Right renal pelvis (tissue), 4 donors: ENCODE measurements at regions not wholly inside any gene's neighbourhood (a gene's known extent, or its start where the extent isn't known, plus 50 kb on each side); places are given as distances from the start of the nearest gene placed in this dataset.
"Not testable (repeated sequence)": the region's sequence is repeated elsewhere in the genome, so short reads cannot be mapped to it uniquely, and the experiment has no call there.

ENCODE experiments used
- DNase-seq, 4 donors: peaks; one replicate each; pipeline ENCODE4 v3.0.0-alpha.2; 2013; ENCODE audit warnings: low read depth in 4 of 4, low spot score in 3 of 4, missing footprints in 1 of 4

DNA sequence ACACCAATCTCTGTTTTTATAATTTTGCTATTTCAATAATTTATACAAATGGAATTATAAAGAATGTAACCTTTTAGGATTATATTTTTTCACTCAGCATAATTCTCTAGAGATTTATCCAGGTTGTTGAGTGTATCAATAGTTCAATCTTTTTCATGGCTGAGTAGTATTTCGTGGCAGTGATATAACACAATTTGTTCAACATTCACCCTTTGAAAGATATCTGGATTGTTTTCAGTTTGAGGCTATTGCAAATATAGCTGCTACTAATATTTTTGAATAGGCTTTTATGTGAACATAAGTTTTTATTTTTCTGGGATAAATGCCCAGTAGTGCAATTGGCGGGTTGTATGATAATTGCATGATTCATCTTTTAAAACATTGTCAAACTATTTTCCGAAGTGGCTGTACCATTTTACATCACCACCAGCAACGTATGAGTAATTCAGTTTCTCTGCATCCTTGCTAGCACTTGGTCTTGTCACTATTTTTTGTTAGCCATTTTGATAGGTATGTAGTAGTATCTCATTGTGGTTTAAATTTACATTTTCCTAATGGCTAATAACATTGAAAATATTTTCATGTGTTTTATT, 55.6 kb upstream of the ABCD3 start:
- DNase-seq: no peak

DNA sequence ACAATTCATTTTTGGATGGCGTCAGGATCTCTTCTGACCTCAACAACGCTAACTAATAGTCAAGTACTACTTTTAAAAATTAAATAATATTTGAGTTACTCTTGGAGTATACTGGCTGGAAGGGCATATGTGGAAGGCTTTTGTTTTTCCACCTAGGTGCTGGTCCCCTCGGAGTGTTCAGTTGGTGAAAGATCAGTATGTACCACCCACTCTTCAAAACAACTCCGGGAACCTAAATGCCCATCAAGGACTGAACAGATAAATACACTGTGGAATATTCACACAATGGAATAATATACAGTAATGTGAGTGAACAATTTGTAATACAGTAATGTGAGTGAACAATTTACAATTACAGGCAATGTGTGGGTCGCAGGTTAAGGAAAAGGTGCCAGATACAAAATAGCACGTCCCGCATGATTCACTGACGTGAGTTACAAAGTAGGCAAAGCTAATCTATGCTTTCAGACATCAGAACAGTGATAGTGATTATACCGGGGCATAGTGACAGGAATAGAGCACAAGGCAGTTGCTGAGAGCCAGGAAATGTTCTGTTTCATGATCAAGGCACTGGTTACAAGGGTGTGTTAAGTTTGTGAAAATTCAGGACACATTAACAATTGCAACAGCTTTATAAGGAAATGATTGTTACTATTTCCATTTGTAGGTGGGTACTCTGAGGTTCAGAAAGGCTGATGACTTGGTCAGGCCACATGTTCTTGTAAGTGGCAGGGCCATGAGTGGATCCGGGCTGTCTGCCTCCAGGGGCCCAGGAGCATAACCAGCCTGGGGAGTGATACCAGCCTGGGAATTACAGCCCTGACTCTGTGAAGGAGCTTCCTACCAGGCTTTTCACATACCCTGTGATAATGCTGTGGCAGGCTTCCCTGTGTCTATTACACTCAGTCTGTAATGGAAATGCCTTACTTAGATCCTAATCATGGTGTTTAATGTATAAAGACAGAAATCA, 59.3 kb upstream of the ABCD3 start:
- DNase-seq: no peak

DNA sequence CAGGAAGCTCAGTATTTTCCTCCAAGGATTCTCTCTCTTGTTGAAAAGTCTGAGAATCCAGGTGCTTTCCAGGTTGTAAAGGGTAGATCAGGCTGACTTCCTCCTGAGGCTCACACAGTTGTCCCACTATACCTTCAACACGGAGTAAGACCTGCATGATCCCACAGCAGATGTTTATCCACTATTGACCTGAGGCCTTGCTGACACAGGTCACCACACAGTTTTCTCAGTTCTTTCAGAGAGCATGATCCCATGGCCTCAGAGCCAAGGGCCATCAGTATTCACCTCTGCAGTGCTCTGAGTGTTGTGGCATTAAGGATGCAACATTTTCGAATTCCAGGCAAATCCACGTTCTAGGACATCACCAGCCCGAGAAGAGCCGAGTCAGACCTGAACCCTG, 60.5 kb upstream of the ABCD3 start:
- DNase-seq: no peak

DNA sequence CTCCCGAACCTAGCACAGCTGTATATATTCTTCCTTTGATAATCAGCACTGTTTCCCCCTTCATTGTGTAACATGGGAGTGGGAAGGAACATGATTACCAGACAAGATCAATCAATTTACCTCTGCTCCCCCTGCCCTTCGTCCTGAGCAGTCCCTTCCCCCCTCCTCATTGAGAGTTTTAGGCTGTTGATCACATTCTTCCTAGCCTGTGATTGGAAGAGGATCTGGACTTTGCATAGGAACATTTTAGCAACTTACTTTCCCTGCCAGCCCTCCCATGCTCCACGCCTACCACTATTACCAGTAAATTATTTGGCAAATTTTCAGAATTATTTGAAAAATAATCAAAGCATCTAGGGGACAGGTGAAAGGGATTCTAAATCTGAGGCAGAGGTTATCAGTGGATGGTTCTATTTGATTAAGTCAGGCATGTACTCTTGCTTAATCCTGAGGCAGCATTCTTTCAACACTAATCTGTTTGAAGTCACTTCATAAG, 62.7 kb upstream of the ABCD3 start:
- no peak for DNase-seq

DNA sequence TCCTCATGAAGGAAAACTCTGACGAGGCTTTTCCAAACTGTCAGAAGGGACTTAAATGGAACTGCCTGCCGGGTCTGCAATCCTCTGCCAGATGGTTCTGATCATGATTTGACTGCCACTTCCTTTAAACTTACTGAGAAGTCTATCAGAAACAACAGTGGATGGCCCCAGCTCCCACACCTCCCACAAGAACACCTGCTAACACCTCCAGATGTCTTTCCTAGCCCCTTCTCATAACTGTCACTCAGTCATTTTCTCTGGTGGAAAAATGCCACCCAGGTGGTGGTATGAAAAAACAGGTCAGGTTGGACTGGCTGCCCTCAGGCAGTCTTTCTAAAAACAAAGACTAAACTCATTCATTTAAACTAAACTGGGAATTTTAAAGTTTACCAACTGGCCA, 66.7 kb upstream of the ABCD3 start:
- no peak for DNase-seq

DNA sequence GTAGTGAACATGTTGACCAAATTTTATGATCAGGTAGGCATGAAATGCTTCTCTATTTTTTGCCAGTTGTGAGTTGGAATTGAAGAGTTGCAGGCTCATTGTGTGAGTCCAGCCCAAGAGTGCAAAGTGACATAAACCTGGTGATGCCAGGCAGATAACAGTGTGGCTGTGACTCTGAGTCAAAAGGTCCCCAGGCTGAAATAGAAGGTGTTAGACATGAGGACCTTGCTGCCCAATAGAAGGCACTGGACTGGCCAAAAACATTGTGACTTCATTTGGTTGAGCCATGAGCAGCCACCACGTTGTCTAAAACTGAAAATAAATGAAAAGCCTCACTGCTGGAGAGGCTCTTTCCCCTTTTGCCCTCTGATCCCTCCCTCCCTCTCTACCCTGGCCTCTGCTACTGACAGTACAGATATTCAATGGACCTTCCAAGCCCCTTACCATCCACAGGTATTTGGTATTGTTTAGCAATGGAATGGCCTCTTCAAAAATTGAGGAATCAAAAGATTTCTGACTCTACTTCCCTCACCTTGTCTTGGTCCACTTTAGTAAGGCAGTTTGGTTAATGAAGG, 67.8 kb upstream of the ABCD3 start:
- DNase-seq: no peak

DNA sequence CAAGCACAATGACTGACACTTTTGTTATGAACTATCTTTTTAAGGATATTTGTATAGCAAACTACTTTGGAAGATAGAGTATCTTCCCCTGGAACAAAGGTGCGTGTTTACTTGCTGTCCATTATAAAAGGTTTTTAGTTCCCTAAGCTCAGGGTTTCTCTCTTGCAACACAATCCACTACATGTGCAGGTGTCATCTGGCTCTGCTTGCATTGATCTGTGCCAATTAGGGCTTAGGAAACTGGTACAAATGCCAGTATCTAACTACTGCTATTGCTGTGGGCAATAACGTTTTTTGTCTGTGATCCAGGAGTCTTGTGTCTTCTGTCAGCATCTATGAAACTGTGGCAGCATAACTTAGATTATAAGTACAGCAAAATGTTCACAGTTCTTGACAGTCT, 68.3 kb upstream of the ABCD3 start:
- DNase-seq: no peak

DNA sequence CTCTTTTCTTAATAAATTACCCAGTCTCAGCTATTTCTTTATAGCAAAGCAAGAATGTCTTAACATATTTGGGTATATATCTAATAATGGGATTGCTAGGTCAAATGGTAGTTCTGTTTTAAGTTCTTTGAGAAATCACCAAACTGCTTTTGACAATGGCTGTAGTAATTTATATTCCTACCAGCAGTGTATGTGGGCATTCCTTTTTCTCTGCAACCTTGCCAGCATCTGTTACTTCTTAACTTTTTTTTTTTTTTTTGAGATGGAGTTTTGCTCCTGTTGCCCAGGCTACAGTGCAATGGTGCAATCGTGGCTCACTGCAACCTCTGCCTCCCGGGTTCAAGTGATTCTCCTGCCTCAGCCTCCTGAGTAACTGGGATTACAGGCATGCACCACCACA, 69.8 kb upstream of the ABCD3 start:
- DNase-seq: not testable (repeated sequence)

DNA sequence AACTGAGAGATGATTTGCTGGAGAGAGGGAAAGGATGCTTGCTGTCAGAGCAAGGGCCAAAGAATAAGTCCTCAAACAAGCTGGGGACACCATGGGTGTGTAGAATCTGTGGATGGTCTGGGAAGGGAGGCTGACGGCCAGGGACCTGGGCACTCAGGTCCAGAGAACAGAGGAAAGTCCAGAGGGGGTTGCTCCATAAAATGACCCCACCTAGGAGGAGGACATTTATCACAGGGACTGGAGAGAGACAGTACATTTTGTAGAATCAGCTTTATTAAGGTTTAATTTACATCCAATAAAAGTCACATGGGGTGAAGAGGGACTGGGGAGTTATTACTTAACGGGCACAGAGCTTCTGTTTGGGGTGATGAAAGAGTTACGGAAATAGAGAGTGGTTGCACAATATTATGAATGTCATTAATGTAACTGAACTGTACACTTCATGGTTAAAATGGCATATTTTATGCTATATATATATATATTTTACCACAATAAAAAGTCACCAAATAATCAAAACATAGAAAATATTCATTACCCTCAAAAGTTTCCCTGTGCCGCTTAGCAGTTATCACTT, 73.0 kb upstream of the ABCD3 start:
- DNase-seq: no peak

DNA sequence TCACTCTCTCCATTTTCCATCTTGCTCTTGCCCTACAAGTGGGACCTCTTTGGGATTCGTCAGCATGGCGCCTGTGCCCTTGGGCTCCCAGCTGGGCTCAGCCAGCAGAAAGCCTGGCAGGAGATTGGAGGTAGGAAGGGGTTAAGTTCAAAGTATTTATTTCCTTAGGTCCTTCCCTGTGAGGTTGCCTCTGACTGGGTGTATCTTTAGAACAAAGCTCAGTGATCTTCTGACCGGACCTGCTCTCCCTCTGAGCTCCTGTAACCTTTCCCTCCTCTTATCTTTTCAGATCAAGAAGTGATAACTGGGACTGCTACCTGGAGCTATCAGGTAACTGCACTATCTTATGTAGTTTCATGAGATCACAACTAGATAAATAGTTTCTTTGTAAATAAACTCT, 75.8 kb upstream of the ABCD3 start:
- no peak for DNase-seq

DNA sequence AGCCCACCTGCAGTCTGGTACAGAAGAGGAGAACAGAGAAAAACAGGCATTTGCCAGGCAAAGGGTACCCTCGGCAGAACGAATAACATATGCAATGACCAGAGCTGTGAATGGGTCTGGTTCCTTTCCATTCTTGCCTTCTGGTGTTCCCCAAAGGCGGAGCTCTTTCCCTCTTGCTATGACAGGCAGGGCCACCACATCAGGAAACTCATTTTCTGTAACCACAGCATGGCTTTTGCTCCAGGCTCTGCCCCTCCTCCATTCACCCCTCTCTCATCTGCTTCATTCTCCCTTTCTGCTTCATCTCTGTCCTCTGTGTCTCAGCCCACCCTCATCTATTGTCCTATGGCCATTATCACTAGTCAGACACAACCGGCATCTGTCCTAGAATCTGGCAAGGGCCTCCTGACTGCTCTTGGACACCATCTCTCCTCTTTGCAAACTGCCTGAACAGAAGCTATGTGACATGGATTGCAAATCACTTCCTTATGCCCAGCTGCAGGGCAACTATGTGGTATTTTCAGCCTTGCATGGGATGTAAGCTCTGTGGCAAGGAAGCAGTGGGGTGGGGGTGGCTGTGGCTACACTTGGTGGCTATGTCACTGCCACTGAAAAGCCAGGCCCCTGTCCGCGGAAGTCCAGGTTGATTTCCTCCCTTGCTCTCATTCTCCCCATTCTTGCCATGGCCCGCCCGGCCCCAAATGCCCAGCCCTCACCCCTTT, 78.8 kb upstream of the ABCD3 start:
- no peak for DNase-seq

DNA sequence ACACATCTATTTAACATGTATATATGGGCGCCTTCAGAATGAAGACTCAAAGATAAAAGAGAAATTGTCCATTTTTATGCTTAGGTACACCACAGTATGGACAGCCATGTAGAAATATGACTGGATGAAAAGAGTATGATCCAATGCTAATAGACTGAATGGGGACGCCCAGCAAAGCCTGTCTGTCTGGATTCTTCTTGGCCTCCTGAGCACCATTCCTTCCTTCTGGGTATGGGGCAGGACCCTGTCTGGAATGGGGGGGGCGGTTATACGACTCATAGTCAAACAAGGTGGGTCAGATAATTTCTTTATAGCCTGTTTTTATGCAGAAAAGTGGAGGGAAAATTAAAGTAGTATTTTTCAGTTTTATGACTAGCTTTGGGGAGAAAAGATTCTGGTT, 81.2 kb upstream of the ABCD3 start:
- DNase-seq: no peak

DNA sequence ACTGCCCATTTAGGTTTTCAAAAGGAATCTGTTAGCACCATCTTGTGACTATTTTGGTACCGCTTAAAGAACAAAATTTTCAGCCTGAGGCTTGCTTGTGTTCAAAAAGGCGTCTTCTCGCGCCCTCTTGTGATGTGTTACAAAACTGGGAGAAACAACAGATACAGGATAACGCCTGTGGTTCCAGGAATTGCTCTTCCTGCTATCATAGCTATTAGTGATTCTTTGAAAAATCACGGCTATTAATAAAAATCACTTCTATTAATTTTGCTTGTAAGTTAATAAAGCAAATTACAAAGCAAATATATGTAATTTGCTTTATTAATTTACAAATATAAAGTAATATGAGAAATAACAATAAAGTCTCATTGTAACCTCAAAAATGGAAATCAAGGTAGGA, 82.2 kb upstream of the ABCD3 start:
- DNase-seq: peak; percentile 72 to 83 (median 82)

DNA sequence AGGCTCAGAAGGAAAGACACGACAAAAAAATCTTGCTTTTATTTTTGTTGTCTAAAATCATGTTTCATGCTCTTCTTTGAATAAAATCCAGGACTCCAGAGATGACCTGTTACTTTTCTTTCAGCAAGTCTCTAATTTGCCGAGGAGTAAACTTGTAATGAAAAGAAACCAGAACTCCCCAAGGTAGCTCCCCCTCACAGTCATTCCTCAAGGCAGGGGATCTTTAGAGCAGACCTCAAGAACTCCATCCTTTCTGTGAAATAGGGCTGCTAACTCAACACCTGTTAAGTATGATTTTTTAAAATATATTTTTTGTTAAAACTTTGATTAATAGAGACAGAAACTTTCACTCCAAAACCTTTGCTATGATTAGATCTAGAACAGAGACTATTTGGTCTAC, 82.7 kb upstream of the ABCD3 start:
- no peak for DNase-seq

DNA sequence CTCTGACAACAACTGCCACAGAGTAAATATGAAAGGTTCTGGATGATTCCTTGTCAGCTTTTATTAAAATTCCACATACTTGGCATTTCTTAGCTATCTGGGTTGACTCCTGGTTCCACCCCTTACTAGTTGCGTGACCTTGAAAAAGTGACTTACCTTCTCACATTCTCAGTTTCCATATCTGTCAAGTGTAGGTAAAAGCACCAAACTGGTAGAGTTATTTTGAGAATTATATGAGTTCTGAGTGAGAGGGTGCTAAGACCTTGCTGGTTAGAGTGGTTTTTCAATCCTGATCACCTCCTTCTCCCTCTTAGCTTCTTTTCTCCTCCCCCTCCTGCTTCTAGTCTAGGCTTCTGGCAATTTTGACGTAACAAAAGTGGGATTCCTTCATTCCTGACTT, 83.4 kb upstream of the ABCD3 start:
- DNase-seq: no peak

DNA sequence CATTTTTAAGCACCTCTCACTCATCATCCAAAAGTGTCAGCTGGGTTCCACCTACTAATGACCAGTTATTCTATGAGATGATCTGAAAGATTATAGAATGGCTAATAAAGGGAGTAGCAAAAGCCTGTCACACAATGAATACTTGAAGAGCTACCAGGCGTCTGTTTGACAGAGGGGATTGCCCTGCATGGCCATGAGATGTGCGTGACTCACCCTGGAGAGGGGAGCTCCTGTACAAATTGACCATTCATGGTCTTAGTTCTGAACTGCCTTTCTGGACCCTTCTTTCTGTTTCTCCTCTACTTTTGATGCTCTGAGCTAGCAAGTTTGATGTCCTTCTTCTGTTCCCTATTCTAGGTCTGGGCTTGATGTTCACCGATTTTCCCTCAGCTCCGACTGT, 85.2 kb upstream of the ABCD3 start:
- no peak for DNase-seq

DNA sequence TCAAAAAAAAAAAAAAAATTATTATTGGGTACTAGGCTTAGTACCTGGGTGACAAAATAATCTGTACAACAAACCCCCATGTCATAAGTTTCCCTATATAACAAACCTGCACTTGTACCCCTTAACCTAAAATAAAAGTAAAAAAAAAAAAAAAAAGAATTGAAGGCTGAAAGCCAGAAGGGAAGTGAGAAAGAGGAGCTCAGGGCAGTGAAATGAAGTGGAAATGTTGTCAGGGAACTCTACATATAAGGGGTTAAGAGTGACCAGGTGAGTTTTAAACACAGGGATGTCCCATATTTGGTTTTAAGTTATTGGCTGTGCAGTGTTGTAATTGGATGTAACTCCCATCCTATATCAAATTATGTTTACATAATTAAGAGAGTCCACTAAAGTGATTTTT, 85.7 kb upstream of the ABCD3 start:
- no peak for DNase-seq

DNA sequence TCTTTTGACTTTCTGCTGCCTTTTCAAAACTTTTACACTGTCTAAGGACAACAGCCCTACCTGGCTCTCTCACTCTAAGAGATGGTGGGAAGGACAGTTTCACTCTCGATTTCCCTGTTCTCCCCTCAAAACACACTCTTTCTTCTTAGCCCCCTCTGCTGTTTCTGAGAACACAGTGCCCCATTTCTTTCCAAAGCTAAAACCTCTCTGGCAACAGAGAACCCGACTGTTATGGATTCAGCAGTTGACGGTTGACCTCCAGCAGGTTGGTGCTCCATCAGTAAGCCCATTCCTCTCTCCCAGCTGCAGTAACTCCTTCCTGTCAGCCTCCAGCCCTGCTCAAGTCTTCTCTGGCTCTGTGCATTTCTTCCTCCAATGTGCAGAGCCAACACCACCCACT, 88.2 kb upstream of the ABCD3 start:
- DNase-seq: no peak

DNA sequence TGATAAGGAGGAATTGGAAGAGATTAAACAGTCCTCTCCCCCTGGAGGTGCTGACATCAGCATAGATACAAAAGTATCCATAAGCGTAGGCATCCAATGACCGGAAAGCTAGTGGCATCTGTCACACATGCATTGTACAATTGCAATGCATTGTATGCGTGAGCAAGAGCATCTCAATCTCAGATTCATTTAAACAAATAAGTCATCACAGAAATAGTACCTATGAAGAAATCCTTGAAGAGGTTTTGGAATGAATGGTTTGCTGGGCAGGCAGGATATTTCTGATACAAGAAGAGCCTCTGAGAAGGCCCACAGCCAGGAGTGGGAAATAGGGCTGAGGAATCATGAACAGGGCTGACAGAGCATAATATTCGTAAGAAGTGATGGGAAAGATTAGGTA, 88.9 kb upstream of the ABCD3 start:
- no peak for DNase-seq

DNA sequence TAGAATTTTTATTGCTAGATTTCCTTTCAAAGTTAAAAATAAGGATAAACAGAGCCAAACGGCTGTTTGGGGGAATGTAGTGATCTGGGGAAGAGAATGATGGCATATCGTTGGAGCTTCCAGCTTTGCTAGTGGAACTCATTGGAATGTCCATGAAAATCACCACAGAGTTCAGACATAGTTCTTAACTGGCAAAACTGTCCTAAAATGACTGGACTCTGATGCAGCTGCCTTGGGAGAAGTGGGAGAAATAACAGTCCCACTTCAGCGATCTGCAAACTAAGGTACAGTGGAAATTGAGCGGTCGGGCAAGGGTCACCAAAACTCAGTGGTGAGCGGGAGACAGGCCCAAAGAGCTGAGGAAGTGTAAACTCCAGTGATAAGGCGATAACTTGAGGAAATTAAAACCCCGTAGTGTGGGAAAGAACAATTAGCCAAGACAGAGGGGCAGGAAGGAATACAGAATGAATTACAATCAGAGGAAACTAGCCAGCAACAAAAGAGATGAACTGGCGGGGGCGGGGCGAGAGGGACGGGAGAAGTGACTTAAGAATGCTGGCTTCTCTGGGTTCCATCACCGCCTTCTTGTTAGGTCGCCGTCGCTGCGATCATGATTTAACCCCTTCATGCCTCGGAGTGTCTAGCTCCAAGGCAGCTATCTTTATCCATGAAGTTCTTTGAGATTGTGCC, 89.8 kb upstream of the ARHGAP29 start:
- no peak for DNase-seq
